ENCODE measurements at regions not wholly inside any gene's neighbourhood (a gene's known extent, or its start where the extent isn't known, plus 50 kb on each side); places are given as distances from the start of the nearest gene placed in this dataset.

DNA sequence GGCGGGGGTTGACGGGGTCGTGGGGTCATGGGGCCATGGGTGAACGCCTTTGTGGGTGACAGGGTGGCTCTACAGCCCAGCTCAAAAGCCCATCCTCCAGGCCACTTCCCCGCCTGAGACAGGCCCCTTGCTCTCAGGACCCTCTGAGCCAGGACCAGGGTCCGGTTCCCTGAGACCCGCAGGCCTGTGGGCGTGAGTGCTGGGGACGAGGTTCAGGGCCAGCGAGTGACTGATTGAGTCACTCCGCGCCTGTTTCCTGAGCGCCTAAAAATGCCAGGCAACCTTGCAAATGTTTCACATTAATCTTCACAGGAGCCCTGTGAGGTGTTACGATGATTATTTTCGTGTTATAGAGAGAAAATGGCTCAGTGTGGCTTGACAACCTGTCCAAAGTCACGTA is 97.8 kb downstream of the ZNF674 start:
- peak; percentile 21 for DNase-seq

DNA sequence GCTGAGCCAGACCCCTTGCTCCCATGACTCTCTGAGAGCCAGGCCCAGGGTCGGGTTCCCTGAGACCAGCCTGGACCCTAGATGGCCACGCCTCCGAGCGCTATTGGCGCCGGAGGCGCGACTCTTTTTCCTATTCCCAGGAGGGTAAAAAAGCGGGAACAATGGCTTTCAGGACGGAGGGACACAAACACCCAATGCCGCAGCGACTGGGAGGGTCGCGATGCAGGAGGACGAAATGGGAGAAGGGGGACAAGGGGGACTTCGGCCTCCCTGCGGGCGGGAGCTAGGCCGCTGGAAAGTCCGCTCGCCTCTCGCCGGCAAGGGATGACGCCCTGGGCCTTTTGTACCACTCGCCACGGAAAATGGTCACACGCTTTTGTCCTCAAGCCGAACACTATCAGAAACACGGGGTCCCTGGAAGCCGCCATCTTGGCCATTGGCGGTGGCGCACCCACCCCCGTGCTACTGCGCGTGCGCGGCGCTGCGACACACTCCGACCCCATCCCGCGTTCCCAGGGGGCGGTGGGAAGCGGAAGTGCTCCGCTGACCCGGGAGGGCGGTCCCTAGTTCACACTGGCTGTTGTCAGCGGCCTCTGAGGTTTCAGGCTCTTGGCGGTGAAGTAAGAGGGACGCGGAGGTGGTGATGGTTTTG is 98.4 kb downstream of the ZNF674 start:
- peak; percentile 85 for DNase-seq

DNA sequence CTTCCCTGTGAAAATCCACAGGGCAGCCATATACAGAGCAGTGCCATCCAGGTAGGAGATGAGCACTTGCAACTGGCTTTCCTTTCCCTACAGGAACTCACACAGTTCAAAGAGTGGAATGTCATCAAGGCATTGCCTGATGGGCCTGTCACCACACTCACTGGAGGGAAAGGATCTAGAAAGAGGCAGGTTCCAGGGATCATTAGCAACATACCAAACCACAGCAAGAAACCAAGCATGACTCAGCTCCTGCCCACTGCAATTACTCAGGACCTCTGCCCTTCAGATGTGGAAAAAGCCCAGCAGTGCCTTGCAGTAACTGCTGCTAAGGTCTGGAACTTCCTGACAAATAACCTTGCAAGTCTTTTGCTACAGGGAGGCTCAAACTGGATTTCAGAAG is 101.2 kb downstream of the ZNF674 start:
- no peak for DNase-seq

DNA sequence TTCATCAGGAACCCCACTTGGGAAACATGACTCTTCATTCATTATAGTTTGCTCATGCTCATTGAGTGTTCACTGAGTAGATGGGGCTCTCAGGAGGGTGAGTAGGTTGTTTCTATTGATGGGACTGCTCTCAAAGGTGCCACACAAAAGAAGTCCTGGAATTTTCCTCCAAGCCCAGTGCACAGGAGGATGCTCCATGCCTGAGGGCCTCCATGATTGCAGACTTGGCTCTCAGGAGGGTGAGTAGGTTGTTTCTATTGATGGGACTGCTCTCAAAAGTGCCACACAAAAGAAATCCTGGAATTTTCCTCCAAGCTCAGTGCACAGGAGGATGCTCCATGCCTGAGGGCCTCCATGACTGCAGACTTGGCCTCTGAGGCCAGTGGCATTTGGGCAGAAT is 108.5 kb downstream of the ZNF674 start:
- no peak for DNase-seq

DNA sequence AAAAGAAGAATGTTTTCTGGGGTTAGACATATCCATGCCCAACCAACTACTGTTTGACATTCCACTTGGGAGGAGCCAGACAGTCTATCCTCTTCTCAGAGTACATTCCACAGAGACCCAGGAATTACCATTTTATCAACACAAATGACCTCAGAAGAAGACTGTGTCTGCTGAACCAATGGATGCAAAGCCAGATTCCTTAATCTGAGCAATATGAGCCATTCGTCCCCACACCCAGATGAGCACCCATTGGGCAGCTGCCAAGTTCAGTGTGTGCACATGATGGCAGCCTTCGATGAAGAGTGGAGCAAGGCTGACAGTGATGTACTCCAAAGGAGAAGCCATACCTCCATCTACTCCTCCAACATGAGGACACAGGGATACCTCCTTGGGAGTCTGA is 111.3 kb downstream of the ZNF674 start:
- no peak for DNase-seq

DNA sequence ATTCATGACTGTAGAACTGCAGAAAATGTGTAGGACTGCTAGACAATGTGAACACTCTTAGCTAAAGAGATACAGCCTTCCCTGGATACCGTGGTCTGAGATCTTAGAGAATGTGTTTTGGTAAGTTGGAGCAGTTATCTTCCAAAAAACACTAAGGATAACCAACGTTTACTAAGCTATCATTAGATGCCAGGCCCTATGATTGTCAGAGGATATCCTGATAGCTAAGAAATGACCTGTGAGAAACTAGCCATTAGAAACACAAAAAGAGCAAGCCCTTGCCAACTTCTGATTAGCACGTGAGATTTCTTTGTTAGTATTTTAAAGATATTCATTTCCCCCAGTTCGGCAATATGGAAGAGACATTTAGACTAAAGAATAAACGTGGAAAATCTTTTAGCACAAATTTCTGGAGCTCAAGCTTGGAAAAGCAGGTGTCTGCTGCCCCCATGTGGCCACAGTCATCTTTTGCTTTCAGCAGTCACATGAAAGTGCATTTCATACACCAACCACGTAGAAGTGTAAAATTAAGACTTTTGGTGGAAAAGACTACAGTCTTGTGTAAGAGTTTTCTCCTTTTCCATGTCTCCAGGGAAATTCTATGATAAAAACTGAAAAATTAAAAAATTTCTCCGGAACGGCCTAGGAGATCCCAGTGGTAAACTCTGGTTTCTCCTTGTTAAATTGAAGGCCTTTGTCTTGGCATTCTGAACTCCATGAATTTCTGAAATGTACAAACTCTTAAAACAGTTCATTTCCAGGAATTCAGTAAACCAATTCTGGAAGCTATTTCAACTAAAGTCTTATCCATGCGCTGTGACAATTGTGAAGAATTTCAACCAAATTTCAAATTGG is 136.4 kb downstream of the ZNF674 start:
- peak; percentile 46 for DNase-seq

DNA sequence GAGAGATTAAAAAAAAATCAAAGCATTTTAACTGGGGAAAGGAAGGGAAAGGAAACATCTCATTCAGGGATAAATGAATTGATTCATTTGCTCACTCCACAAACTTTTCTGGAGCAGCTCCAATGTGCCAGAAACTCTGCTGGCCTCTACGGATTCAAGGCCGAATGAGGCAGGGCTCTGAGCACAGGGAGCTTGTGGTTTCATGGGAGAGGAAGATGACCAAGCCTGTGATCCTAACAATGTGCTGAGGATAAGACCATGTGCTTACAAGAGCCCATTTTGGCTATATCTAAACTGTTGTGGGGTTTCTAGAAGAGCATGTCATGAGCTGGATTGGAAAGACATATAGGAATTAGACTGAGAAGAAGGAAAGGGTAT is 137.5 kb downstream of the ZNF674 start:
- no peak for DNase-seq

DNA sequence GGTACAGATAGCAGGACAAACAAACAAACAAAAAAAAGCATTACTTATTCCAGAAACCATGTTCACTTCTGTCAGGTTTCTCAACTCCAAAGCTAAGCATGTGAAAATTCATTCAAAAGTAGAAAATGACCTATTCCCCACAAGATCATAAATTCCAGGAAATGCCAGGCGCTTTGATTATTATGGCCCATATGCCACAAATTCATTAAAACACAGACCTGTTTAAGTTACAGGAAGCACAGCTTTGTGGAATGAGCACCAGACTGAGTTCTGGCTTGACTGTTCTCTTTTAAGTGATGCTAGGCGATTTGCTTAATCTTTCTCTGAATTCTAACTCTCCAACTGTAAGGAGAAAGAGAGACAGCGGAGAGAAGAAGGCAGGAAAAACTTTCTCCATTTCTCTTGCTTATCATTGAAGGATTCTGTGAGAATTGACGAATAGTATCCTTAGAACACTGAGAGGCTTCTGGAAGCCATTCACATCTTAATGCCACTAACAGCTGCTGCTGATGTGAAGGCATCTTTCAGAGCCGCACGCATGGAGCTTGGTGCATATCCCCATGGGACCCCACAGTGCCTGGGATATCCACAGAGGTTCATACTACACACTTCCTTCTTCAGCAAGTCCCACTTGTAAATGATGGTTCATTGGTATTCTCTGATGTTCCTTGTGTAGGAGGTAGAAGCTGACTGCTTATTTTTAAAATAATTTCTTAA is 138.0 kb downstream of the ZNF674 start:
- no peak for DNase-seq

DNA sequence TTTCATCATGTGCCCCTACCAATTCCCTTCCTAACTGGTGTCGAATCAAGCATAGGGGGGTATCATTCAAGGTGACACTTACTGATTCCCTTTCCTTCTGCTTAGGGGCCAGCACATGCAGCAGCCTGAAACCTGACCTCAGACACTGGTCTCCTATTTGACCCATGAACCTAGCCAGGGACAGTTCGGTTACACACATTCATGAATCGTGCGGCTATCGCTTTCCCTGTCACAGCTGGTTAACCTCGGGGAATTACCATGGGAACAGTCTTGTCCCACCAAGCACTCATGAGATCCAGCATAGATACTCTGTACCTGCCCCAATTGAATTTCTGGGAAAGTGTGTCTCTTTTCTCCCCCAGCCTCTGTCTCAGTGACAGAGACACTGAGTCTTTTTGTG is 140.4 kb downstream of the ZNF674 start:
- DNase-seq = no peak

DNA sequence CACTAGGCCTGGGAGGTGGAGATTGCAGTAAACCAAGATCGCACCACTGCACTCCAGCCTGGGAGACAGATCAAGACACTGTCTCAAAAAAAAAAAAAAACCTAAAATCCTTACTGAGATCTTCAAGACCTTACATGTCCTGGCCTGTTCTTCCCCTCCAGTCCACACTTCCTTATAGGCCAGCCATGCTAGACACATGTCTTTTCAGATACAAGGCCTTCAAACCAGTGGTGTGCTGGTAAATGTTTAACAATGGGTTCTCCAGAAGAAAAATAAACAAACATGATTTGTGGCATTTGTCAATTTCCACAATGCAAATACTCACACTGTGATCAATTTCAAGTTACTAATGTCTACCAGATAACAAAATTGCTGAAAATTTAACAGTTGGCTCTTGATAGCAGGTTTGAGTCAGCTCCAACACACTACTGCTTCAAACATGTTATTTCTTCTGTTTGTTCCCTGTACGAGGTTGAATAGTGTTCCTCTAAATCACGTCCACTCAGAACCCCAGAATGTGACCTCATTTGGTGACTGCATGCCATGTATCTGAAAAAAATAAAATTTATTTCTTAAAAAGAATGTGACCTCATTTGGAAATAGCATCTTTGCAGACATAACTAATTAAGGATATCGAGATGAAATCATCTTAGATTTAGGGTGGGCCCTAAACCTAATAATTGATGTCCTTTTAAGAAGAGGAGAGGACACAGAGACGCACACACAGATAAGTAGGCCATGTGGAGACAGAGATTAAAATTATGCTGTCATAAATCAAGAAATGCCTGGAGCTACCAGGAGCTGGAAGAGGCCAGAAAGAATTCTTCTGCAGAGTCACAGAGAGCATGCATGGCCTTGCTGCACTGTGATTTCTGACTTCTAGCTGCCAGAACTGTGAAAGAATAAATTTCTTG is 144.4 kb downstream of the ZNF674 start:
- no peak for DNase-seq

DNA sequence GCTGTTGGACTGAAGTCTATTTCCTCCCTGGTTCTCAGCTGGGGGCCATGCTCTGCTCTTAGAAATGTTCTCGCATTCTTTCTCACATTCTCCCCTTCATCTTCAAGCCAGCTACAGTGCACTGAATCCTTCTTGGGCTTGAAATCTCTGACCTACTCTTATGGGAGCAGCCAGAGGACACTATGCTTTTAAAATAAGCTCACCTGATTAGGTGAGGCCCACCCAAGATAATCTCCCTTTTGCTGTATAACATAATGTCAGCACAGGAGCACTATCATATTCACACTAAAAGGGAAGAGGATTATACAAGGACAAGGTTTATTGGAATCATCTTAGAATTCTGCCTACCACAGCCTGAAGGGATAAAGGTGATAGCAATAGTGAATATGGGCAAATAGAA is 146.3 kb downstream of the ZNF674 start:
- DNase-seq = no peak

DNA sequence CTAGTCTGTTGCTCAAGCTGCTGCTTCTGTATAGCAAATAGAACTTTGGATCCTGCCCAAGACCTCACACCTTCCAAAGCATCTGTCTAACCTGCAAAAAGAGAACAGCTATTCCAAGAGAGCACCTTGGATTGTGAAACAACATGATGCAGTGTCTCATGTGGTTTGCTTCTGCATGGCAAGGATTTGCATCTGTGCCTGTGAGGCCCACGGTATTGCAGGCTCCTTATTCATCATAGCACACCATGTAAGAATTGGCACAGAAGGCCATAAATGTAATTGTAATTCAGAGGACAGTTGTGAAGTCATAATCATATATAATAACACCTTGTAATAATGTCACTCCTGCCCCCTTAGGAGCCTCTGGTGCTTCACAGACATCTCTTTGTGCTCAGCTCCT is 147.1 kb downstream of the ZNF674 start:
- DNase-seq = no peak

DNA sequence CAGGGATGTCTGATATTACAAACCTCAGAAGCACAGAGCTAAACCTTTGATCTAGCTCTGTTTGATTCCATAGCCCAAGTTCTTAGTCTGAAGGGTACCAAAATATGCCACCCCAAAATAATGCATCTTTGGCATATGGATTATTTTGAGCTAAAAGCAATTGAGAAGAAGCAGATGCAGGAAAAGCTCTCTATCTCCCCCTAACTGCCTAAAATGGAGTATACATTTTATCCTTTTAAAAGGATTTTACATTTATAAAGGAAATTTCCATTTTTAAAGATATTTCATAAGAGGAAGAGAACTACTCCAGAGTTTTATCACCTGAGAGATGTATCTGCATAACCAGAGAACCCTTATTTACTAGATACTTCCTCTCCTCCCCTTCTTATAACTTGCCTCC is 158.7 kb downstream of the ZNF674 start:
- DNase-seq = peak; percentile 2

DNA sequence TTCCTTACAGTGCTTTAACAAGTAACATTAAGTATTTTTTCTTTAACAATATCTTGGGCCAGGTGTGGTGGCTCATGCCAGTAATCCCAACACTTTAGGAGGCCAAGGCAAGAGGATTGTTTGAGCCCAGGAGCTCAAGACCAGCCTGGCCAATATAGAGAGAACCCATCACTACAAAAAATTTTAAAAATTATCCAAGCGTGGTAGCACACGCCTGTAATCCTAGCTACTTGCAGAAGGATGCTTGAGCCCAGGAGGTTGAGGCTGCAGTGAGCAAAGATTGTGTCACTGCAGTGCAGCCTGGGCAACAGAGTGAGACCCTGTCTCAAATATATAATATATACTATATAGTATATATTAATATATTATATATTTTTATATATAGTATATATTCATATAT is 162.2 kb downstream of the ZNF674 start:
- DNase-seq = no peak

DNA sequence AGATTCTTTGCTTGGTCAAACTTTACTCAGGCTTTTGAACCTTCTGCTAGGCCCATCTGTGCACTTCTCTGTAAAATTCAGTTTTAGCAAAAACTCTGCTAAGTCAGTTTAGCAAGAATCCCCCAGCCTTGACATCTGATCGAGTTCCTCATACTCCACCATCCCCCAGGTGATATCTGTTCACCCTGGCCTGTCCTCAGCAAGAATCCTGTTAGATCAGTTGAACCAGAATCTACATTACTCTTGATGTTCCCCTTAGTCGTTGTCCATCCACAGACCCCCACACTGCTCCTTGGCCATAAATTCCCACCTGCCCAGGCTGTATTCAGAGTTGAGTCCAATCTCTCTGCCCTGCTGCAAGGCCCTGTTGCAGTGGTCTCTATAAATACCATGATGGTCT is 162.6 kb downstream of the ZNF674 start:
- DNase-seq = no peak

DNA sequence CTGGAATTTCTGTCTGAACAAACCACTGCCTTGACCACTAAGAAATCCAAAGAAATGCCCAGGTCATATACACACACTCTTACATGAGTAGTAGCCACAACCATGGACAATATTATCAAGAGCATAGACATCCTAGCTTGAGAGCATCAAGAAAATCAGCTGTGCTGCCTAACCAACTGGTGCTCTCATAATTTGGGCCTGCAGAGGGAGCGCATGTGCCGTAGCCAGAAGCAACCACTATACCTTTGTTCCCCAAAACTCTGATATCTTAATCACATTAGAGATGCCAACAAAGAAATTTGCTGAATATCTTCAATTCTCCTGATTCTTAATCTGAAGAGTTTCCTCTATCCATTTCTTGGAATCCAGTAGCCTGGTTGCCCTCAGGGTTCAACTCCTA is 163.6 kb downstream of the ZNF674 start:
- DNase-seq = peak; percentile 9

DNA sequence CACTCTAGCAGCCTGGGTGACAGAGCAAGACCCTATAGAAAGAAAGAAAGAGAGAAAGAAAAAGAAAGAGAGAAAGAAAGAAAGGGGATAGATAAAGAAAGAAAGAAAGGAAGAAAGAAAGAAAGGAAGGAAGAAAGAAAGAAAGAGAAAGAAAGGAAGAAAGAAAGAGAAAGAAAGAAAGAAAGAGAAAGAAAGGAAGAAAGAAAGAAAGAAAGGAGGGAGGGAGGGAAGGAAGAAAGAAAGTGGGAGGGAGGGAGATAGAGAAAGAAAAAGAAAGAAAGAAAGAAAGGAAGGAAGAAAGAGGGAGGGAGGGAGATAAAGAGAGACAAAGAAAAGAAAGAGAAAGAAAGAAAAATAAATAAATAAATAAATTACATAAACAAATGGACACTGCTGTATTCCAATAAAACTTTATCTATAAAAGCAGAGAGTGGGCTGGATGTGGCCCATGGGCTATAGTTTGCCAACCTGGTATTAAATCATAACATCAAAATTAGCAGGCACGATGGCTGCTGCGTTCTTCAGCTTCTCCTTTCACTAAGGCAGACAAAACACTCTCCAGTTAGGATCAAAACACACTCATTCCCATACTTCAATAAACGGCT is 165.0 kb downstream of the ZNF674 start:
- no peak for DNase-seq

DNA sequence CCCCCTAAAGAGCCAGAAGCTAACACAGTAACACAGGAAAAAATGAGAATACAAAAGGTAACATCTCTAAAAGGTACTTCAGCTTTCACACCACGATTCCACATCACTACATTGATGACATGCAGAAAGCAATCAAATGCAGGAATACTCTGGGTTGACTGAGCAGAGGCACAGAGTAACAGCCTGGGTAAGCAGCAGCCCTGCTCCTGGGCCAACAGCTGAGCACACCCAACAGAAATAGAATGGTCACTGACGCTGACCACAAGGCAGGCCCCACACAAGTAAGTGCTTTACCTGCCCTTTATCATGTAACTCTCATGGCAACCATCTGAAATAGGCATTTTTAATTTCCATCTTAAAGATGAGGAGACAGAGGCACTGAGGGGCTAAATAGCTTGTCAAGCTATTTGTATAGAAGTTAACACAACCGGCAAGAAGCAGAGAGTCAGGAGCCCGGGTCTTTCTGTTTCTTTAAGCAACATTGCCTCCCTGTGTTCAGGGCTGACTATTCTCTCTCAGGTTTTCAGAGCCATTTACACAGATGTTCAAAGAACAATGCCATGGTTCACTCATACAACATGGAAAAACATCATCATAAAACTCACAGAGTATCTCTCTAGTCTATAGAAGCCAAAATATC is 168.9 kb downstream of the ZNF674 start:
- DNase-seq = peak; percentile 44

DNA sequence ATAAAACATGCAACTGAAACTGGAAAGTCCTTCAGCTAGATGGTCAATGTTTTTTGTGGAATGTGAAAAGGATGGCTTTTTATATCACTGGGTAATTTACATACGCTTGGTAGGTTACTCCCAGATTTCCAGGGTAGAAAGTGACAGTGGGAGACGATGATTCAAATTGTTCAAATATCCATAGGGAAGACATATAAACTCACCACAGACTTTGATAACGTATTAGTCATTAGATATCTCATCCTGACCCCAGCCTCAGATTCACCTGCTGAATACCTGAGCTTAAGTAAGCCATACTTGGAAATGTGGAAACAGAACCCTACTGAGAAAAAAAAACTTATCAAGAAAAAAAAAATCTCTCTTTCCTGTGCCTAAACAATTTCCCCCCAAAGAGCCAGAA is 169.4 kb downstream of the ZNF674 start:
- no peak for DNase-seq

DNA sequence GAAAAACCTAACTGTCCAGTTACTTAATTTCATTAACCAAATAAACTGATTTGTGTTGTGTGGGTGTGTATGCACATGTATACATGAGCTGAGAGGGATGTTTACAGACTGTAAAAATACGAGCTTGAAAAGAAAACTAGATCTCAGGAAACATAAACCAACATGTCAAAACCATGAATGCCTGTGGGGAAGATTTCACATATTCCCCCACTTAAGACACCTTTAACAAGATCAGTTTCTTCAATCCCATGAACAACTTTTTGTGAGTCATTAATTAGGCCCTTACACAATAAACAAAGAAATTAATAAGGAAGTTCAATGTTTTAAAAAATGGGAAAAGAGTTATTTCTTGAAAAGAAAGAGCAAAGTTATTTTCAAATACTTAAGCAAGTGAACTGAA is 170.8 kb downstream of the ZNF674 start:
- DNase-seq = no peak

DNA sequence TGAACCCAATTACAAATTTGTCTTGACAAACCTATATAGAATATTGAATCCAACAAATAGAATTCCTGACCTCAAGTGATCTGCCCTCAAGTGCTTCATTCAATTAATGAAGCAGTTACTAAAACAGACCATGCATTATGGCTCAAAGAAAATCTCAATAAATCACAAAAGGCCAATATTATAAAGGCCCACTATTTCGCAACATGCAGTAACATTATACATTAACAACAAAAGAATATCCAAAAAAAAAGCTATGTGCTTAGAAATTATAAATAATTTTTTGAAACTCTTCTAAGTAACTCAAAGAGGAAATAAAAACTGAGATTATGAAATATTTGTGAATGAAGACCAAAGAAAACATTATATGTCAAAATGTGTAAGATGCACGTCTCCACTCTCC is 177.7 kb downstream of the ZNF674 start:
- no peak for DNase-seq
